Heart left ventricle (tissue), 13 donors: ENCODE measurements at regions not wholly inside any gene's neighbourhood (a gene's known extent, or its start where the extent isn't known, plus 50 kb on each side); places are given as distances from the start of the nearest gene placed in this dataset.

Experiments used
- CTCF ChIP-seq, 12 donors: fragments of 200-600 bp; sonication (generic) in 4 of 12; IDR thresholded peaks; one replicate each; pipeline versions ENCODE4 v1.5.0 to v1.8.0; 2018 to 2022; ENCODE audit warnings: antibody characterized with exemption in 12 of 12, mild to moderate bottlenecking in 5 of 12
- POLR2A ChIP-seq, 2 donors: fragments of 450-650 bp; IDR thresholded peaks; one replicate each; pipeline ENCODE4 v1.6.1; 2017; ENCODE audit warnings: antibody characterized with exemption in 2 of 2, mild to moderate bottlenecking in 2 of 2, moderate library complexity in 2 of 2
- donor health status: ischemic (EF 13 %, LVEDD 7.1; RV severe dilation, severe dysfunction).
- donor health status: DM: no; HTN: yes; CAD: no.
- donor health status: DM: no; HTN: no; CAD: no.
- donor health status: ischemic (EF 25% LVEDD 6.9; RV normal size, moderate dysfunction).
- donor health status: ischemic (EF 25% LVEDD 5.7; RV mildly dilated, moderate dysfunction).
- donor health status: ischemic (EF 35%, LVEDD 5.7; RV mildly dilated, moderate dysfunction).
- donor health status: nonischemic (EF 11% LVEDD 7.7; RV severe dilation, severe dysfunction).
- donor health status: DM: yes; HTN: yes; CAD: no.
- donor health status: PGD.
- donor health status: ischemic (EF 29% LVEDD 5.4; RV normal size, mild dysfunction).
- donor health status: nonischemic (EF 23%, LVEDD 6.1; RV moderate dilation, normal function).

GRCh38 chr2:5937851-5938565 is 245.8 kb downstream of the SOX11 start:
- TF ChIP-seq CTCF (IDR thresholded peaks at IDR 0.05): no peak
- no peak for TF ChIP-seq POLR2A (IDR thresholded peaks at IDR 0.05)
